T-cell (primary cell): ENCODE measurements at regions not wholly inside any gene's neighbourhood (a gene's known extent, or its start where the extent isn't known, plus 50 kb on each side); places are given as distances from the start of the nearest gene placed in this dataset.
"Not testable (repeated sequence)": the region's sequence is repeated elsewhere in the genome, so short reads cannot be mapped to it uniquely, and the experiment has no call there.

Source experiments
- ATAC-seq, 4 experiments: fragments of 200-7000 bp in 3 of 4; fragments of 150-1000 bp in 1 of 4; cut with Tn5 transposase; replicated peaks in 1 of 4; 1 replicate in 3 of 4; 2 replicates in 1 of 4; pipeline ENCODE4 v1.10.0; 2021; ENCODE audit warnings: moderate library complexity in 3 of 4, mild to moderate bottlenecking in 2 of 4, moderate number of reproducible peaks in 1 of 4
- CTCF ChIA-PET, 2 donors: fragments of 300-600 bp; sonication (Branson Sonifier 250); formaldehyde crosslinking; loops; one replicate each; lab custom pipeline; 2022; ENCODE audit warnings: antibody characterized with exemption in 2 of 2; lab: Charles Lee
- POLR2A ChIA-PET, 2 donors: fragments of 300-600 bp; sonication (Branson Sonifier 250); formaldehyde crosslinking; loops; one replicate each; lab custom pipeline; 2022; ENCODE audit warnings: antibody characterized with exemption in 2 of 2; lab: Charles Lee
- DNase-seq, 35 experiments: peaks; one replicate each; pipeline versions ENCODE4 v3.0.0 to v3.0.0-alpha.2; 2013 to 2023
- H3K27ac ChIP-seq: one replicate; pipeline ENCODE4 v1.5.1; 2013; ENCODE audit warnings: low read length
- H3K27me3 ChIP-seq, 2 experiments: replicated peaks in 1 of 2; 1 replicate in 1 of 2; 2 replicates in 1 of 2; pipeline versions ENCODE4 v1.6.1 to v1.7.0; 2013; ENCODE audit warnings: low read length in 1 of 2, mixed read lengths in 1 of 2; ENCODE audit not compliant: control insufficient read depth in 2 of 2, insufficient read depth in 2 of 2; ENCODE audit errors: extremely low read depth in 1 of 2
- H3K36me3 ChIP-seq, 2 donors: 1 replicate in 1 of 2; 2 replicates in 1 of 2; pipeline versions ENCODE4 v1.6.1 to v1.7.0; 2013; ENCODE audit warnings: low read length in 1 of 2; ENCODE audit not compliant: control insufficient read depth in 2 of 2, insufficient read depth in 1 of 2; ENCODE audit errors: extremely low read depth in 1 of 2
- H3K4me1 ChIP-seq, 2 experiments: 1 replicate in 1 of 2; 2 replicates in 1 of 2; pipeline versions ENCODE4 v1.6.1 to v1.7.0; 2013; ENCODE audit warnings: low read length in 2 of 2, mixed read lengths in 1 of 2; ENCODE audit not compliant: insufficient read depth in 2 of 2, control insufficient read depth in 1 of 2; ENCODE audit errors: extremely low read depth in 1 of 2
- H3K4me3 ChIP-seq, 2 donors: 1 replicate in 1 of 2; 2 replicates in 1 of 2; pipeline versions ENCODE4 v1.5.1 to v1.7.0; 2013; ENCODE audit warnings: mild to moderate bottlenecking in 2 of 2, low read length in 1 of 2, moderate library complexity in 1 of 2; ENCODE audit not compliant: control insufficient read depth in 1 of 2; ENCODE audit errors: extremely low read depth in 1 of 2
- H3K9me3 ChIP-seq: 2 replicates; pipeline ENCODE4 v1.7.0; 2013
- H3K27ac Mint-ChIP-seq, 2 donors: one replicate each; pipeline ENCODE4 v1.8.0; 2020 to 2021; ENCODE audit warnings: mild to moderate bottlenecking in 2 of 2, mixed read lengths in 2 of 2
- H3K27me3 Mint-ChIP-seq, 2 donors: one replicate each; pipeline ENCODE4 v1.8.0; 2021 to 2022; ENCODE audit warnings: mixed read lengths in 2 of 2
- H3K36me3 Mint-ChIP-seq: one replicate; pipeline ENCODE4 v1.8.0; 2021; ENCODE audit warnings: mixed read lengths
- H3K4me1 Mint-ChIP-seq, 3 donors: one replicate each; pipeline ENCODE4 v1.8.0; 2020 to 2022; ENCODE audit warnings: mixed read lengths in 3 of 3, mild to moderate bottlenecking in 1 of 3
- H3K4me3 Mint-ChIP-seq, 3 donors: one replicate each; pipeline ENCODE4 v1.8.0; 2020 to 2022; ENCODE audit warnings: mild to moderate bottlenecking in 3 of 3, mixed read lengths in 3 of 3, moderate library complexity in 3 of 3
- H3K9me3 Mint-ChIP-seq, 3 donors: one replicate each; pipeline ENCODE4 v1.8.0; 2020 to 2022; ENCODE audit warnings: mixed read lengths in 3 of 3
- WGBS: methylation state at CpG from one replicate; pipeline ENCODE4 v1.1.5; 2013; ENCODE audit warnings: missing lambda C conversion rate; ENCODE audit not compliant: insufficient coverage; 5-methylcytosine and 5-hydroxymethylcytosine counted together

- Histone ChIP-seq H3K9me3 (no peaks in the 10 kb centered on the region), H3K36me3 (no peaks in the 10 kb centered on the region), H3K4me1 (peaks cover 0 to 4% of the 10 kb centered on the region in 2 experiments), H3K4me3 (no peak overlapping the region), H3K27me3 (peaks cover 0 to 2% of the 10 kb centered on the region in 2 experiments), H3K27ac (no peak overlapping the region)
- H3K36me3 Mint-ChIP-seq, result no peaks in the 10 kb centered on the region
- H3K27me3 Mint-ChIP-seq, result peaks cover 2 to 3% of the 10 kb centered on the region in 2 donors
- no peak for DNase-seq
- CTCF ChIA-PET, result no interaction called here
- no peak overlapping the region for H3K27ac Mint-ChIP-seq
- H3K4me1 Mint-ChIP-seq, result peaks cover 7 to 10% (median 10%) of the 10 kb centered on the region in 3 donors
- POLR2A ChIA-PET, result no interaction called here
- no CpG with 5 or more reads among the region's 1 CpG for WGBS
- H3K4me3 Mint-ChIP-seq, result no peak overlapping the region
- no peaks in the 10 kb centered on the region for H3K9me3 Mint-ChIP-seq
- ATAC-seq, result no peak
These were observed 129.7 kb upstream of the GRIP1 start for GRCh38 chr12:66808606-66809005.

GRCh38 chr12:66813137-66813892 is 134.4 kb upstream of the GRIP1 start:
- DNase-seq, result peak in 4 of 35 experiments; percentile 2 to 31 (median 6)

DNA sequence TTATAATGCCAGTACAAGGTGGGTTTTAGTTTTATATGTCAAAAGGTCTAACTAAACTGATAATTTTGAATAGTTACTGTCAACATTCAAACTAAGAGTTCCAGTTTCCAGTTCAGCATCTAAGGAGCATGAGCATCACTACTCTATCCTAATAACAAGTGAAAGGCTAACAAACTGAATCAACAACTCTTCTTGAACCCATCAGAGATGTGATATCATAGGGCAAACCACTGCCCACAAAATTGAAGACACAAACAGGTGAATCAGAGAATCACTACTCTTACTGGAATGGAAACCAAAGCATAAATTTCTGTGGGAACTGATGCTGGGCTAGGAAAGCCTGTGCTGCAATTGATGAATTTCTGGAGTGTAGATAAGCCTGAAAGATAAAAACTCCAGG is 140.7 kb upstream of the GRIP1 start:
- no peaks in the 10 kb centered on the region for H3K27me3 Mint-ChIP-seq

More at GRCh38 chr12:66813137-66813892, 134.4 kb upstream of the GRIP1 start:
- H3K9me3 ChIP-seq, result no peaks in the 10 kb centered on the region
- no peaks in the 10 kb centered on the region for H3K36me3 Mint-ChIP-seq
- WGBS, result no CpG with 5 or more reads among the region's 2 CpGs
- H3K9me3 Mint-ChIP-seq, result no peaks in the 10 kb centered on the region
- CTCF ChIA-PET, result no interaction called here
- H3K27me3 ChIP-seq, result peaks cover 0 to 2% of the 10 kb centered on the region in 2 experiments
- no peak overlapping the region for H3K4me3 Mint-ChIP-seq
- peak overlapping the region in 1 of 2 donors; percentile 13 for H3K27ac Mint-ChIP-seq
- POLR2A ChIA-PET, result interaction anchor here in 1 of 2 donors (0.6 kb wide), 1 partner anchor 20 kb away, joined by 6 read pairs; no protein-coding TSS in a partner anchor
- no peaks in the 10 kb centered on the region for H3K36me3 ChIP-seq
- H3K27me3 Mint-ChIP-seq, result no peaks in the 10 kb centered on the region
- H3K4me3 ChIP-seq, result no peak overlapping the region
- H3K4me1 Mint-ChIP-seq, result peaks cover 10 to 13% (median 12%) of the 10 kb centered on the region in 3 donors
- H3K27ac ChIP-seq, result no peak overlapping the region
- peaks cover 0 to 5% of the 10 kb centered on the region in 2 experiments for H3K4me1 ChIP-seq
- no peak for ATAC-seq

DNA sequence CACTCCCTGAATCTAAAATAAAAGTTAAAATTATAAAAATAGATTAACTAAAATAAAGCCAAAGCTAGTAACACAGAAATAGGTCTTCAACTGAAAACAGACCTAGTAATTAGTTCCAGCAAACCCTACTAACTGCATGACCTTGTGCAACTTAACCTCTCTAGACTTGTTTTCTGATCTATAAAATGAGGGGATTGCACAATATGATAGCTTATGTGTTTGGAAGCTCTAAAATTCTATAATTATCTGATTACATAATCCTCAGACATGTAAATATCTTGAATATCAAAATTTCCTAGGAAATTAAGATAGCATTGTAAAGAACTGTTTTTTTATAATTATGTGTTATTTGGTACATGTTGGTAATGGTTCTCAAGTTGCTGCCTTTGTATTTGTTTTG is 144.1 kb upstream of the GRIP1 start:
- H3K27ac ChIP-seq, result no peak overlapping the region
- H3K9me3 ChIP-seq, result no peaks in the 10 kb centered on the region
- no peaks in the 10 kb centered on the region for H3K27me3 ChIP-seq
- ATAC-seq, result no peak
- DNase-seq, result no peak
- ChIA-PET POLR2A (no interaction called here), CTCF (no interaction called here)
- H3K4me1 ChIP-seq, result peaks cover 0 to 5% of the 10 kb centered on the region in 2 experiments
- no peaks in the 10 kb centered on the region for H3K27me3 Mint-ChIP-seq
- no peak overlapping the region for H3K27ac Mint-ChIP-seq
- H3K4me1 Mint-ChIP-seq, result peaks cover 0 to 4% (median 4%) of the 10 kb centered on the region in 3 donors
- no peaks in the 10 kb centered on the region for H3K36me3 ChIP-seq
- H3K4me3 ChIP-seq, result no peak overlapping the region
- H3K9me3 Mint-ChIP-seq, result peaks cover 0 to 5% (median 0%) of the 10 kb centered on the region in 3 donors
- no peaks in the 10 kb centered on the region for H3K36me3 Mint-ChIP-seq
- H3K4me3 Mint-ChIP-seq, result no peak overlapping the region

More for the DNA sequence above, 140.7 kb upstream of the GRIP1 start:
- H3K4me1 ChIP-seq, result no peaks in the 10 kb centered on the region
- DNase-seq (no peak), ATAC-seq (no peak)
- POLR2A ChIA-PET, result no interaction called here
- H3K4me1 Mint-ChIP-seq, result no peaks in the 10 kb centered on the region
- H3K9me3 Mint-ChIP-seq, result no peaks in the 10 kb centered on the region
- H3K27ac Mint-ChIP-seq, result no peak overlapping the region
- H3K27me3 ChIP-seq, result no peaks in the 10 kb centered on the region
- no peak overlapping the region for H3K4me3 ChIP-seq
- H3K4me3 Mint-ChIP-seq, result no peak overlapping the region
- no peak overlapping the region for H3K27ac ChIP-seq
- no peaks in the 10 kb centered on the region for H3K36me3 Mint-ChIP-seq
- CTCF ChIA-PET, result interaction anchor here in 1 of 2 donors (1.3 kb wide), 1 partner anchor 550 kb away, joined by 4 read pairs; no protein-coding TSS in a partner anchor
- no peaks in the 10 kb centered on the region for H3K9me3 ChIP-seq
- H3K36me3 ChIP-seq, result no peaks in the 10 kb centered on the region

DNA sequence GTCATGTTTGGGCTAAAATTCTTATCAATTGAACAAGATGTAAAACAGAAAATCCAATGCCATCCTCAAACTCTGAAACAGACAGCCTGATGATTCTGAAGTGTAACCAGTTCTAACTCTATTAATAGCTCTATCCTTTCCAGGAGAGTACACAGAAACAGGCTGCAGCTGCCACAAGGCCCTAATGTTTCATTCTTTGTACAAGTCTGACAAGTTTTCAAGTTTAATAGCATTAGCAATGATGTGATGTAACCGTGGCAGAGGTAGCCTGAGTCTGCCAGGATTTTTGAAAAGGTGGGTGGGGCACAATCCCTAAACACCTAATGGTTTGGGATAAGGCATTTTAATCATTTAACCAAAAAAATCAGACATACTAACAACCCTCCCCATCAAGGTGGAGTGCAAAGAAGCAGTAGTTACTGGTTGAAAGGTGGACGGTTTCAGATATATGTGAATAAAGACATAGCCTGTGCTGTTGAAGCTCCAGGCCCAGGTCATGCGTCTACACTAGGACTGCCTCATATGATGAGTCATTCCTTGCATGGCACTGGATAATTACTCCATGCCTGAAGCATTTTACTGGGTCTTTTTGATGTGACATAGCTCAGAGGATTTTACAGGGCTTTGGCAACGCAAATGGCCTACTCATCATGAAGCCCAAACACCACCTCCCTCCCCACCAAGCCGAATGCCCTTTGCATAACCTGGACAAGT is 145.1 kb upstream of the GRIP1 start:
- ChIA-PET CTCF (no interaction called here), POLR2A (no interaction called here)
- peaks cover 6 to 13% (median 12%) of the 10 kb centered on the region in 3 donors for H3K4me1 Mint-ChIP-seq
- Histone ChIP-seq H3K27ac (no peak overlapping the region), H3K27me3 (no peaks in the 10 kb centered on the region), H3K36me3 (no peaks in the 10 kb centered on the region), H3K4me3 (no peak overlapping the region), H3K9me3 (no peaks in the 10 kb centered on the region), H3K4me1 (peaks cover 6 to 15% of the 10 kb centered on the region in 2 experiments)
- H3K36me3 Mint-ChIP-seq, result no peaks in the 10 kb centered on the region
- H3K27ac Mint-ChIP-seq, result no peak overlapping the region
- no peak for ATAC-seq
- peaks cover 0 to 5% (median 0%) of the 10 kb centered on the region in 3 donors for H3K9me3 Mint-ChIP-seq
- no peaks in the 10 kb centered on the region for H3K27me3 Mint-ChIP-seq
- WGBS, result 82% methylated on average over 2 of the region's 5 CpGs
- DNase-seq, result no peak
- H3K4me3 Mint-ChIP-seq, result no peak overlapping the region

DNA sequence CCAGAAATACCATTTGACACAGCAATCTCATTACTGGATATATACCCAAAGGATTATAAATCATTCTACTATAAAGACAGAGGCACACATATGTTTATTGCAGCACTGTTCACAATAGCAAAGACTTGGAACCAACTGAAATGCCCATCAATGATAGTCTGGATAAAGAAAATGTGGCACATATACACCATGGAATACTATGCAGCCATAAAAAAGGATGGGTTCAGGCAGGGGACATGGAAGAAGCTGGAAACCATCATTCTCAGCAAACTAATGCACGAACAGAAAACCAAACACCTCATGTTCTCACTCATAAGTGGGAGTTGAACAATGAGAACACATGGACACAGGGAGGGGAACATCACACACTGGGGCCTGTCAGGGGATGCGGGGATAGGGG is 147.0 kb upstream of the GRIP1 start:
- DNase-seq, POLR2A ChIA-PET, CTCF ChIA-PET, H3K27me3 ChIP-seq, H3K4me3 Mint-ChIP-seq, H3K9me3 Mint-ChIP-seq, ATAC-seq, H3K36me3 ChIP-seq, H3K4me3 ChIP-seq, H3K36me3 Mint-ChIP-seq, H3K27ac Mint-ChIP-seq, H3K27ac ChIP-seq, H3K27me3 Mint-ChIP-seq, H3K9me3 ChIP-seq: not testable (repeated sequence)
- peaks cover 25 to 30% (median 29%) of the 10 kb centered on the region in 3 donors for H3K4me1 Mint-ChIP-seq
- peaks cover 23 to 32% of the 10 kb centered on the region in 2 experiments for H3K4me1 ChIP-seq
- 100% methylated on average over 1 of the region's 2 CpGs for WGBS
